Lung (tissue), 11 donors: ENCODE measurements at regions not wholly inside any gene's neighbourhood (a gene's known extent, or its start where the extent isn't known, plus 50 kb on each side); places are given as distances from the start of the nearest gene placed in this dataset.
A peak's percentile ranks its signal among the peaks of the same experiment; 100 is the strongest.

ENCODE experiments used
- ATAC-seq: fragments of 200-7000 bp; cut with Tn5 transposase; one replicate; pipeline ENCODE4 v1.9.1; 2020; ENCODE audit warnings: moderate number of reproducible peaks; ENCODE audit not compliant: insufficient read depth, low FRiP score
- DNase-seq, 3 donors: peaks; one replicate each; pipeline ENCODE4 v3.0.0-alpha.2; 2013 to 2017
- H3K27ac ChIP-seq, 2 donors: one replicate each; pipeline ENCODE4 v1.5.1; 2013; ENCODE audit warnings: mild to moderate bottlenecking in 2 of 2, moderate library complexity in 2 of 2, control low read depth in 1 of 2, inconsistent platforms in 1 of 2, low read depth in 1 of 2, low read length in 1 of 2
- H3K27me3 ChIP-seq, 3 donors: one replicate each; pipeline ENCODE4 v1.5.1; 2013; ENCODE audit warnings: low read length in 2 of 3; ENCODE audit not compliant: control insufficient read depth in 3 of 3, insufficient read depth in 3 of 3
- H3K36me3 ChIP-seq, 4 donors: one replicate each; pipeline ENCODE4 v1.5.1; 2013; ENCODE audit warnings: low read length in 4 of 4, mild to moderate bottlenecking in 1 of 4, moderate library complexity in 1 of 4; ENCODE audit not compliant: control insufficient read depth in 4 of 4, insufficient read depth in 4 of 4
- H3K4me1 ChIP-seq, 5 donors: one replicate each; pipeline ENCODE4 v1.5.1; 2013; ENCODE audit warnings: low read length in 5 of 5, mild to moderate bottlenecking in 2 of 5, moderate library complexity in 1 of 5; ENCODE audit not compliant: control insufficient read depth in 5 of 5, insufficient read depth in 5 of 5
- H3K4me3 ChIP-seq: one replicate; pipeline ENCODE4 v1.5.1; 2013; ENCODE audit warnings: mild to moderate bottlenecking, control low read depth, moderate library complexity
- H3K9ac ChIP-seq, 2 donors: one replicate each; pipeline ENCODE4 v1.5.1; 2013; ENCODE audit warnings: low read length in 2 of 2, control low read depth in 1 of 2; ENCODE audit not compliant: insufficient read depth in 1 of 2
- H3K9me3 ChIP-seq, 4 donors: one replicate each; pipeline ENCODE4 v1.5.1; 2013; ENCODE audit warnings: low read length in 3 of 4, mild to moderate bottlenecking in 1 of 4, moderate library complexity in 1 of 4; ENCODE audit not compliant: control insufficient read depth in 4 of 4, insufficient read depth in 3 of 4
- WGBS, 2 donors: extraction: QIAGEN DNeasy Blood & Tissue Kit; methylation state at CpG; one replicate each; pipeline ENCODE4 v1.1.7; 2013; 5-methylcytosine and 5-hydroxymethylcytosine counted together
- TF ChIP-seq, protein P1 (sequence below): IDR thresholded peaks from 2 replicates; pipeline ENCODE4 v1.5.1; 2012; ENCODE audit warnings: mild to moderate bottlenecking; ENCODE audit errors: control extremely low read depth, extremely low read depth
- donor health status: control.
- donor health status: control.
- donor health status: Bipolar disorder and iron deficiency.
- donor health status: healthy.
- donor health status: DM: yes; HTN: yes; CAD: no.

DNA sequence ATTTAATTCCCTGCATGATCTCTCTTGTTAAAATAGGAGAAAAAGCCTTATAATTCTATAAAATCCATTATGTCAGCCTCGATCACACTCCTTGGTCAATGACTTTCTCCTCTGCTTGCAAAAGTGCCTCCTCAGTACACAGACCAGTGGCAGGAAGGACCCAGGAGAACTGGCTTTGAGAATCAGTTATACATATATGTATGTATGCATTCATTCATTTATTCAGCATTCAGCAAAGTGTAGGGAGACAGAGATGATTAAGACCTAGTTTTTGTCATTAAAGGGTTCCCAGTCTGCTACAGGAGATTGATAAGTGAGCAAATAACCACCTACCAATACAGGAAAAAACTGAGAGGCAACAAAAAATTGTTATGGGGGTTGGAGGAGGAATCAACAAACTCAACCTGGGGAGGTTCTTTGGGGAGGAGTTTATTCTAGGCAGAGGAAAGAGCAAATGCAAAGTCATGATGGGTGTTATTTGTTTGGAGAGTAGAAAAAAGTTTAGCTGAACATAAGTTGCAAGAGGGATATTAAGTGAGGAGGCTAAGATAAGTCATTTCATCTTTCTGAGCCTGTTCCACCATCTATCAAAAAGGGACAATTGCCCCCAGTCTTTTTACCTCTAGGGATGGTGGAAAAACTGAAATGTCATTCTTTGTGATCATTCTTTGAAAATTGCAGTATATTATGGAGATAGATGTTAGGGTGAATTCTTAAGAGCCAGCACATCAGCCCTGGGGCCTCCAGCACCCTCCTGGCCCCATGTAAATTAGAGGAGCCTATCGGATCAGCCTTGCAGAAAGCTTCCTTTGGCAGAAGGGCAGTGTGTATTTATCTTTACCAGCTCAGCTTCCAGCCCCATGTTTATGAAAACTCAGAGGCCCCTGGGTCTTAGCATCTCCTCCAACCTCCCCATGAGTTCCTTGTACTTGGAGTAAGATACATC is 128.0 kb downstream of the OMA1 start:
- DNase-seq = no peak
- TF ChIP-seq, protein P1, sequence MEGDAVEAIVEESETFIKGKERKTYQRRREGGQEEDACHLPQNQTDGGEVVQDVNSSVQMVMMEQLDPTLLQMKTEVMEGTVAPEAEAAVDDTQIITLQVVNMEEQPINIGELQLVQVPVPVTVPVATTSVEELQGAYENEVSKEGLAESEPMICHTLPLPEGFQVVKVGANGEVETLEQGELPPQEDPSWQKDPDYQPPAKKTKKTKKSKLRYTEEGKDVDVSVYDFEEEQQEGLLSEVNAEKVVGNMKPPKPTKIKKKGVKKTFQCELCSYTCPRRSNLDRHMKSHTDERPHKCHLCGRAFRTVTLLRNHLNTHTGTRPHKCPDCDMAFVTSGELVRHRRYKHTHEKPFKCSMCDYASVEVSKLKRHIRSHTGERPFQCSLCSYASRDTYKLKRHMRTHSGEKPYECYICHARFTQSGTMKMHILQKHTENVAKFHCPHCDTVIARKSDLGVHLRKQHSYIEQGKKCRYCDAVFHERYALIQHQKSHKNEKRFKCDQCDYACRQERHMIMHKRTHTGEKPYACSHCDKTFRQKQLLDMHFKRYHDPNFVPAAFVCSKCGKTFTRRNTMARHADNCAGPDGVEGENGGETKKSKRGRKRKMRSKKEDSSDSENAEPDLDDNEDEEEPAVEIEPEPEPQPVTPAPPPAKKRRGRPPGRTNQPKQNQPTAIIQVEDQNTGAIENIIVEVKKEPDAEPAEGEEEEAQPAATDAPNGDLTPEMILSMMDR = no peak
- 47 to 84% methylated on average over 2 of the region's 2 CpGs for WGBS, 2 donors
- H3K4me1 ChIP-seq = peaks cover 0 to 2% (median 0%) of the 10 kb centered on the region in 5 donors
- H3K36me3 ChIP-seq = peaks cover 0 to 3% (median 0%) of the 10 kb centered on the region in 4 donors
- no peak overlapping the region for H3K27ac ChIP-seq
- no peaks in the 10 kb centered on the region for H3K27me3 ChIP-seq
- no peak for ATAC-seq
- no peak overlapping the region for H3K4me3 ChIP-seq
- H3K9me3 ChIP-seq = no peaks in the 10 kb centered on the region
- H3K9ac ChIP-seq = no peak overlapping the region

GRCh38 chr1:58412071-58412580 is 134.4 kb downstream of the OMA1 start:
- Histone ChIP-seq H3K9ac (no peak overlapping the region), H3K9me3 (peaks cover 0 to 2% (median 0%) of the 10 kb centered on the region in 4 donors), H3K4me3 (no peak overlapping the region), H3K4me1 (peaks cover 0 to 2% (median 0%) of the 10 kb centered on the region in 5 donors), H3K27ac (no peak overlapping the region), H3K27me3 (no peaks in the 10 kb centered on the region), H3K36me3 (peaks cover 0 to under 1% (median 0%) of the 10 kb centered on the region in 4 donors)
- ATAC-seq = no peak
- 85 to 92% methylated on average over 4 of the region's 4 CpGs for WGBS, 2 donors
- TF ChIP-seq, protein P1 = no peak
- DNase-seq = no peak

GRCh38 chr1:58409890-58410289 is 136.6 kb downstream of the OMA1 start:
- H3K27ac ChIP-seq = no peak overlapping the region
- peaks cover 0 to 2% (median 0%) of the 10 kb centered on the region in 5 donors for H3K4me1 ChIP-seq
- peaks cover 0 to 2% (median 0%) of the 10 kb centered on the region in 4 donors for H3K9me3 ChIP-seq
- H3K9ac ChIP-seq = no peak overlapping the region
- H3K4me3 ChIP-seq = no peak overlapping the region
- no peaks in the 10 kb centered on the region for H3K36me3 ChIP-seq
- no peak for ATAC-seq
- TF ChIP-seq, protein P1 = no peak
- peak in 1 of 3 donors; percentile 19 for DNase-seq
- WGBS, 2 donors = 68 to 81% methylated on average over 6 of the region's 6 CpGs
- H3K27me3 ChIP-seq = no peaks in the 10 kb centered on the region
